MM.1S (cell line): ENCODE measurements at regions not wholly inside any gene's neighbourhood (a gene's known extent, or its start where the extent isn't known, plus 50 kb on each side); places are given as distances from the start of the nearest gene placed in this dataset.
"Not testable (repeated sequence)": the region's sequence is repeated elsewhere in the genome, so short reads cannot be mapped to it uniquely, and the experiment has no call there.

Source experiments
- DNase-seq: peaks from one replicate; pipeline ENCODE4 v3.0.0-alpha.2; 2015
- H2AFZ ChIP-seq: fragments of 300-600 bp; sonication (generic); 2 replicates; pipeline ENCODE4 v1.6.0; 2016; ENCODE audit warnings: antibody characterized with exemption, low read length
- H3F3A ChIP-seq: fragments of 300-600 bp; sonication (generic); 2 replicates; pipeline ENCODE4 v1.6.1; 2016; ENCODE audit warnings: mild to moderate bottlenecking, antibody characterized with exemption, low read length, moderate library complexity, mixed read lengths; ENCODE audit not compliant: insufficient read depth
- H3K27ac ChIP-seq: fragments of 300-600 bp; sonication (generic); 2 replicates; pipeline ENCODE4 v1.5.1; 2016; ENCODE audit warnings: mild to moderate bottlenecking, low read length
- H3K27me3 ChIP-seq: fragments of 300-600 bp; sonication (generic); replicated peaks from 2 replicates; pipeline ENCODE4 v1.6.0; 2016; ENCODE audit warnings: low read length; ENCODE audit not compliant: insufficient read depth
- H3K36me3 ChIP-seq: fragments of 300-600 bp; sonication (generic); replicated peaks from 2 replicates; pipeline ENCODE4 v1.6.1; 2016; ENCODE audit warnings: mild to moderate bottlenecking, low read length, mixed read lengths; ENCODE audit not compliant: insufficient read depth
- H3K4me1 ChIP-seq: fragments of 300-600 bp; sonication (generic); 2 replicates; pipeline ENCODE4 v1.6.1; 2016; ENCODE audit warnings: low read length, mixed read lengths
- H3K4me2 ChIP-seq: fragments of 300-600 bp; sonication (generic); 2 replicates; pipeline ENCODE4 v1.6.0; 2016; ENCODE audit warnings: low read depth, low read length
- H3K4me3 ChIP-seq: fragments of 300-600 bp; sonication (generic); 2 replicates; pipeline ENCODE4 v1.5.1; 2016; ENCODE audit warnings: low read length, mixed read lengths
- H3K79me2 ChIP-seq: fragments of 300-600 bp; sonication (generic); 2 replicates; pipeline ENCODE4 v1.6.1; 2016; ENCODE audit warnings: mixed run types, low read length, mixed read lengths
- H3K9ac ChIP-seq: fragments of 300-600 bp; sonication (generic); 2 replicates; pipeline ENCODE4 v1.6.1; 2016; ENCODE audit warnings: low read length, mixed read lengths
- H3K9me2 ChIP-seq: fragments of 300-600 bp; sonication (generic); replicated peaks from 2 replicates; pipeline ENCODE4 v1.6.1; 2016; ENCODE audit warnings: mild to moderate bottlenecking, low read length, mixed read lengths; ENCODE audit not compliant: insufficient read depth
- H3K9me3 ChIP-seq: fragments of 300-600 bp; sonication (generic); replicated peaks from 2 replicates; pipeline ENCODE4 v1.6.1; 2016; ENCODE audit warnings: mild to moderate bottlenecking, low read length, mixed read lengths; ENCODE audit not compliant: insufficient read depth
- H4K20me1 ChIP-seq: fragments of 300-600 bp; sonication (generic); 2 replicates; pipeline ENCODE4 v1.6.1; 2016; ENCODE audit warnings: mild to moderate bottlenecking, low read length, moderate library complexity, mixed read lengths; ENCODE audit not compliant: insufficient read depth
- EZH2 ChIP-seq: fragments of 300-600 bp; sonication (generic); optimal IDR thresholded peaks from 2 replicates; pipeline ENCODE3; 2017; ENCODE audit warnings: low read depth, mild to moderate bottlenecking, antibody characterized with exemption, low read length, mixed read lengths
- EZH2phosphoT487 ChIP-seq: fragments of 300-600 bp; sonication (generic); IDR thresholded peaks from 2 replicates; pipeline ENCODE4 v1.6.1; 2018; ENCODE audit warnings: antibody characterized with exemption, low read length
- TF ChIP-seq, protein P1 (sequence below): fragments of 300-600 bp; sonication (generic); IDR thresholded peaks from 2 replicates; pipeline ENCODE4 v1.5.1; 2016; ENCODE audit warnings: antibody characterized with exemption, low read length, mixed read lengths

DNA sequence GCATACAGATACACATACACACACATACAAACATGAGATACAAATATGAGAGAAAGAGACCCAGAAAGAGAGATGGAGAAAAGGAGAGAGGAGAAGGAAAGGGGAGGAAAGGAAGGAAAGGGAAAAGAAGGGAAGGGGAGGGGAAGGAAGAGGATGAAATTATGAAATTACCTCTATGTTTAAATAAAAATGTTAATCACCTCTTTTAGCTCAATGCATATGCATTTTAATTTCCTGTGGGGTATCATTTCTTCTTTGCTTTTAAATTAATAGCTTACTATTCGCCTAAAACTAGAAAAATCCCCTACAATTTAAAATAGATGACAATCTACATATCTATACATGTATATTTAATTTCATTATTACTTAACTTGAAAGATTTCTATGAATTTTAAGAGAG, 958.0 kb upstream of the CNTN5 start:
- DNase-seq: no peak
- H3K4me1 ChIP-seq: no peaks in the 10 kb centered on the region
- no peaks in the 10 kb centered on the region for H3K36me3 ChIP-seq
- H3K4me3 ChIP-seq: no peak overlapping the region
- H3K27me3 ChIP-seq: no peaks in the 10 kb centered on the region
- H3K9ac ChIP-seq: no peak overlapping the region
- H3K79me2 ChIP-seq: no peaks in the 10 kb centered on the region
- TF ChIP-seq, protein P1, sequence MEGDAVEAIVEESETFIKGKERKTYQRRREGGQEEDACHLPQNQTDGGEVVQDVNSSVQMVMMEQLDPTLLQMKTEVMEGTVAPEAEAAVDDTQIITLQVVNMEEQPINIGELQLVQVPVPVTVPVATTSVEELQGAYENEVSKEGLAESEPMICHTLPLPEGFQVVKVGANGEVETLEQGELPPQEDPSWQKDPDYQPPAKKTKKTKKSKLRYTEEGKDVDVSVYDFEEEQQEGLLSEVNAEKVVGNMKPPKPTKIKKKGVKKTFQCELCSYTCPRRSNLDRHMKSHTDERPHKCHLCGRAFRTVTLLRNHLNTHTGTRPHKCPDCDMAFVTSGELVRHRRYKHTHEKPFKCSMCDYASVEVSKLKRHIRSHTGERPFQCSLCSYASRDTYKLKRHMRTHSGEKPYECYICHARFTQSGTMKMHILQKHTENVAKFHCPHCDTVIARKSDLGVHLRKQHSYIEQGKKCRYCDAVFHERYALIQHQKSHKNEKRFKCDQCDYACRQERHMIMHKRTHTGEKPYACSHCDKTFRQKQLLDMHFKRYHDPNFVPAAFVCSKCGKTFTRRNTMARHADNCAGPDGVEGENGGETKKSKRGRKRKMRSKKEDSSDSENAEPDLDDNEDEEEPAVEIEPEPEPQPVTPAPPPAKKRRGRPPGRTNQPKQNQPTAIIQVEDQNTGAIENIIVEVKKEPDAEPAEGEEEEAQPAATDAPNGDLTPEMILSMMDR: no peak
- TF ChIP-seq EZH2: no peak
- no peak for TF ChIP-seq EZH2phosphoT487
- H3F3A ChIP-seq: no peaks in the 10 kb centered on the region
- H3K9me3 ChIP-seq: no peaks in the 10 kb centered on the region
- H2AFZ ChIP-seq: no peak overlapping the region
- no peaks in the 10 kb centered on the region for H3K9me2 ChIP-seq
- no peak overlapping the region for H3K27ac ChIP-seq
- H4K20me1 ChIP-seq: no peaks in the 10 kb centered on the region
- no peak overlapping the region for H3K4me2 ChIP-seq

DNA sequence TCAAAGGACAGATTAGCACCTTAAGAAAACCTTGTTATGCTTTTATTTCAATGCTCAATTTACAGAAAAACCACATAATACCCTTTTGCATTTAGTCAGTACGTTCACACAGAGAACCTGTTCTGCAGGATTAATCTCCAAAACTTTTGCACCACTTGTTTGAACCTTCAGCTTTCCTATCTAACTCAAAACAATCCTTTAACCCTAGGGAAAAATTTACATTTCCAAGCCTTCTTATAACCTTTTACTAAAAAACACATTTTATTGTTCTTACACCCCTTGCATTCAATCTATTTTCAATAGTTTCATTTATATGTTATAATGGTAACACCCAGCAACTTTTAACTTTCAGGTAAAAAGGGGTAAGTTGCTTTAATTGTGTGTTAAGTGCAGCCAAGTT, 952.5 kb upstream of the CNTN5 start:
- Histone ChIP-seq H3K9me3 (no peaks in the 10 kb centered on the region), H2AFZ (no peak overlapping the region), H3K27ac (no peak overlapping the region), H4K20me1 (no peaks in the 10 kb centered on the region), H3K27me3 (no peaks in the 10 kb centered on the region), H3K4me1 (no peaks in the 10 kb centered on the region), H3K9ac (no peak overlapping the region), H3K4me3 (no peak overlapping the region), H3F3A (no peaks in the 10 kb centered on the region), H3K4me2 (no peak overlapping the region), H3K79me2 (no peaks in the 10 kb centered on the region), H3K9me2 (no peaks in the 10 kb centered on the region), H3K36me3 (no peaks in the 10 kb centered on the region)
- TF ChIP-seq, protein P1: no peak
- DNase-seq: no peak

DNA sequence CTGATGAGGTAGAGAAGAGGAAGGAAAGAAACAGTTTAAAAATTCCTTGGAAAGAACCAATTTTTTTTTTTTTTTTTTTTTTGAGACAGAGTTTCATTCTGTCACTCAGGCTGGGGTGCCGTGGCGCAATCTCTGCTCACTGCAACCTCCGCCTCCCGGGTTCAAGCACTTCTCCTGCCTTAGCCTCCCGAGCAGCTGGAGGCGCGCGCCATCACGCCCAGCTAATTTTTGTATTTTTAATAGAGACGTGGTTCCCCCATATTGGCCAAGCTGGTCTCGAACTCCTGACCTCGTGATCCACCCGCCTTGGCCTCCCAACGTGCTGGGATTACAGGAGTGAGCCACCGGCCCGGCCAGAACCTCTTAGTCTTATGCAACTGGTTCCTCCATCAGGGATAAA, 951.6 kb upstream of the CNTN5 start:
- not testable (repeated sequence) for H4K20me1 ChIP-seq, H3K9me3 ChIP-seq, H3K9me2 ChIP-seq, H3K27ac ChIP-seq, H2AFZ ChIP-seq, DNase-seq, H3K4me3 ChIP-seq, H3K27me3 ChIP-seq, H3F3A ChIP-seq, H3K4me1 ChIP-seq, H3K79me2 ChIP-seq, H3K4me2 ChIP-seq, H3K9ac ChIP-seq, H3K36me3 ChIP-seq

DNA sequence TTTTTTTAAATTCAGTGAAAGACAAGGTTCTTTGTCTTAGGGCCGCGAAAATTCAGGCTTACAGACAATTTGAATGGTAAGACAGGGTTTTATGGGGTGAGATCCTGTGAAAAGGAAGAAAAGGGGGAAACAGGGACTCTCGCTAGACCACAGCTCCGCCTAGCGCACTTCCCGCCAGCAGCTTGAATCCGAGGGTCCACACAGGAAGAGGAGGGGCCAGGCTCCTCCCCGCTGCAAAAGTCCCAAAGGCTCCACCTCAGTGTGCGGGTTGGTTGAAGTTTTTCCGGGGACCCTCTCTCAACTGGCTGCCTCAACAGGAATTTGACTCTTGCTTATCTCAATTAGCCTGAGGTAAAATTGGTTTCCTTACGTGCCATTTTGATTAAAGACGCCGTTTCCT, 950.9 kb upstream of the CNTN5 start:
- DNase-seq: no peak
- no peak for TF ChIP-seq EZH2
- no peak for TF ChIP-seq EZH2phosphoT487
- TF ChIP-seq, protein P1: no peak
- no peak overlapping the region for H3K27ac ChIP-seq

More for the DNA sequence above, 950.9 kb upstream of the CNTN5 start:
- Histone ChIP-seq H3K9me2 (no peaks in the 10 kb centered on the region), H3K36me3 (no peaks in the 10 kb centered on the region), H2AFZ (no peak overlapping the region), H3F3A (no peaks in the 10 kb centered on the region), H3K4me3 (no peak overlapping the region), H3K79me2 (no peaks in the 10 kb centered on the region), H3K4me2 (no peak overlapping the region), H3K4me1 (no peaks in the 10 kb centered on the region), H4K20me1 (no peaks in the 10 kb centered on the region), H3K9ac (no peak overlapping the region), H3K9me3 (no peaks in the 10 kb centered on the region), H3K27me3 (no peaks in the 10 kb centered on the region)
